22Rv1 (cell line): ENCODE measurements at regions not wholly inside any gene's neighbourhood (a gene's known extent, or its start where the extent isn't known, plus 50 kb on each side); places are given as distances from the start of the nearest gene placed in this dataset.

Source experiments
- ZFX ChIP-seq: fragments of 450-650 bp; IDR thresholded peaks from 2 replicates; pipeline ENCODE4 v1.6.1; 2017; ENCODE audit warnings: antibody characterized with exemption, borderline replicate concordance
- TF ChIP-seq, protein P1 (sequence below): fragments of 450-650 bp; IDR thresholded peaks from 2 replicates; pipeline ENCODE4 v1.5.1; 2017; ENCODE audit warnings: mild to moderate bottlenecking

DNA sequence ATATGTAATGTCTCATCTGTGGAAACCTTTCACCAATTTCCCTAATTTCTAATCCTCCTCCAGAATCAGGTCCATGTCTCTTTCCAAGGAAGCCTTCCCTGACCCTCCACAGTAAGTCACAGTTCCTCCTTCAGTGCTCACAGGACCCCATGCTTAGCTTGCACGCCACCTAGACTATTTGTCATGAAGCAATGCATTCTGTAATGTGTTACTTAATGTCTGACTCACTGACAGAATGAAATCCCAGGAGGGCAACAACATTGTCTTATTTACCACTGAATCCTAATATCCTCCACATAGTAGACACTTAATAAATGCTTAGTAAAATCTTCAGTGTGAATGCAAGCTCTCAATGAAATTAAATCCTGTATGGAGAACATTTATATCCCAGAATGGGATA is 245.9 kb upstream of the PLD5 start:
- TF ChIP-seq, protein P1, sequence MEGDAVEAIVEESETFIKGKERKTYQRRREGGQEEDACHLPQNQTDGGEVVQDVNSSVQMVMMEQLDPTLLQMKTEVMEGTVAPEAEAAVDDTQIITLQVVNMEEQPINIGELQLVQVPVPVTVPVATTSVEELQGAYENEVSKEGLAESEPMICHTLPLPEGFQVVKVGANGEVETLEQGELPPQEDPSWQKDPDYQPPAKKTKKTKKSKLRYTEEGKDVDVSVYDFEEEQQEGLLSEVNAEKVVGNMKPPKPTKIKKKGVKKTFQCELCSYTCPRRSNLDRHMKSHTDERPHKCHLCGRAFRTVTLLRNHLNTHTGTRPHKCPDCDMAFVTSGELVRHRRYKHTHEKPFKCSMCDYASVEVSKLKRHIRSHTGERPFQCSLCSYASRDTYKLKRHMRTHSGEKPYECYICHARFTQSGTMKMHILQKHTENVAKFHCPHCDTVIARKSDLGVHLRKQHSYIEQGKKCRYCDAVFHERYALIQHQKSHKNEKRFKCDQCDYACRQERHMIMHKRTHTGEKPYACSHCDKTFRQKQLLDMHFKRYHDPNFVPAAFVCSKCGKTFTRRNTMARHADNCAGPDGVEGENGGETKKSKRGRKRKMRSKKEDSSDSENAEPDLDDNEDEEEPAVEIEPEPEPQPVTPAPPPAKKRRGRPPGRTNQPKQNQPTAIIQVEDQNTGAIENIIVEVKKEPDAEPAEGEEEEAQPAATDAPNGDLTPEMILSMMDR = no peak
- no peak for TF ChIP-seq ZFX
